ENCODE measurements at regions not wholly inside any gene's neighbourhood (a gene's known extent, or its start where the extent isn't known, plus 50 kb on each side); places are given as distances from the start of the nearest gene placed in this dataset.

DNA sequence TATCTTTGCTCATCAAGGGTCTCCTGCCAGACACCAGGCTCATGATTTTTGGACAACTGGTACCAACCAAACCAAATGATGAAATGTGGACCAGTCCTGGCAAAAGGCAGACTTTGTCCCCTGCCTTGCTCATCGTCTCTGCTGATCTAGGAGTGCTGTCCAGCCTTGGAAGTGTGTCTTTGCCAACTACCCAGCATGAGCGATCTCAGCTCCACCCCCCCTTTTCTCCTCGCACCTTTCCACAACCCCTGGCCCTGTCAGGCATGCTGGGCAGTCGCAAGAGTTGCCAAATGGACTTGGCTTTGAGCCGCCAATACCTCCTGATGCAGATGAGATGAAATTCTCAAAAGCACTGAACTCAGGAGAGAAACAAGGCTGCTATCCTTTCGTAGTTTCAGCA is 174.3 kb downstream of the KCNA5 start:
- no peak for DNase-seq (ENCODE audit: low read depth, low spot score)
- Histone ChIP-seq H3K4me3 (ENCODE audit: low read depth, low read length) (no peak overlapping the region), H3K27ac (ENCODE audit: low read depth, low read length) (no peak overlapping the region), H3K27me3 (ENCODE audit: control insufficient read depth, insufficient read depth, low read length) (peaks cover 6% of the 10 kb centered on the region), H3K9me3 (ENCODE audit: control insufficient read depth, insufficient read depth, low read length) (no peaks in the 10 kb centered on the region)
- TF ChIP-seq, protein P1, sequence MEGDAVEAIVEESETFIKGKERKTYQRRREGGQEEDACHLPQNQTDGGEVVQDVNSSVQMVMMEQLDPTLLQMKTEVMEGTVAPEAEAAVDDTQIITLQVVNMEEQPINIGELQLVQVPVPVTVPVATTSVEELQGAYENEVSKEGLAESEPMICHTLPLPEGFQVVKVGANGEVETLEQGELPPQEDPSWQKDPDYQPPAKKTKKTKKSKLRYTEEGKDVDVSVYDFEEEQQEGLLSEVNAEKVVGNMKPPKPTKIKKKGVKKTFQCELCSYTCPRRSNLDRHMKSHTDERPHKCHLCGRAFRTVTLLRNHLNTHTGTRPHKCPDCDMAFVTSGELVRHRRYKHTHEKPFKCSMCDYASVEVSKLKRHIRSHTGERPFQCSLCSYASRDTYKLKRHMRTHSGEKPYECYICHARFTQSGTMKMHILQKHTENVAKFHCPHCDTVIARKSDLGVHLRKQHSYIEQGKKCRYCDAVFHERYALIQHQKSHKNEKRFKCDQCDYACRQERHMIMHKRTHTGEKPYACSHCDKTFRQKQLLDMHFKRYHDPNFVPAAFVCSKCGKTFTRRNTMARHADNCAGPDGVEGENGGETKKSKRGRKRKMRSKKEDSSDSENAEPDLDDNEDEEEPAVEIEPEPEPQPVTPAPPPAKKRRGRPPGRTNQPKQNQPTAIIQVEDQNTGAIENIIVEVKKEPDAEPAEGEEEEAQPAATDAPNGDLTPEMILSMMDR (IDR thresholded peaks at IDR 0.05; ENCODE audit: low read depth, low read length): no peak
- ChIA-PET POLR2A (no interaction called here), CTCF (no interaction called here)

DNA sequence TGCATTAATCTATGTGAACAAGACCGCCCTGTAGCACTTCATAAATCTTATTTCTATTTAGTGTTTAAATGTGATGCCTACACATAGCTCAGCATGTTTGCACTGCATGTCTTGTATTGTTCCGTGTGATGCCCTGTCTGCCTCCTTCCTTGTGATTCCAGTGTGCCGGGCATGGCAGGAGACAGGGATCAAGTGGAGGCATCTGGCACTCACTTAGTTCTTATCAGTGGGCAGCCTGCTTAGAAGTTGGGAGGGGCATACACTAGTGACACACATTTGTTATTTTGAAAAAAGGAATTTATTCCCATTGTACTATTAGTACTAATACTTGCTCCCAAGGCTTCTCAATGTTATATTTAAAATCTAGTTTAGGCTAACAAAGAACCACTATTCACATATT is 176.4 kb downstream of the KCNA5 start:
- ChIA-PET POLR2A (no interaction called here), CTCF (no interaction called here)
- TF ChIP-seq, protein P1 (IDR thresholded peaks at IDR 0.05; ENCODE audit: low read depth, low read length): no peak
- Histone ChIP-seq H3K9me3 (ENCODE audit: control insufficient read depth, insufficient read depth, low read length) (no peaks in the 10 kb centered on the region), H3K27me3 (ENCODE audit: control insufficient read depth, insufficient read depth, low read length) (peaks cover 6% of the 10 kb centered on the region), H3K4me3 (ENCODE audit: low read depth, low read length) (no peak overlapping the region), H3K27ac (ENCODE audit: low read depth, low read length) (no peak overlapping the region)
- no peak for DNase-seq (ENCODE audit: low read depth, low spot score)

DNA sequence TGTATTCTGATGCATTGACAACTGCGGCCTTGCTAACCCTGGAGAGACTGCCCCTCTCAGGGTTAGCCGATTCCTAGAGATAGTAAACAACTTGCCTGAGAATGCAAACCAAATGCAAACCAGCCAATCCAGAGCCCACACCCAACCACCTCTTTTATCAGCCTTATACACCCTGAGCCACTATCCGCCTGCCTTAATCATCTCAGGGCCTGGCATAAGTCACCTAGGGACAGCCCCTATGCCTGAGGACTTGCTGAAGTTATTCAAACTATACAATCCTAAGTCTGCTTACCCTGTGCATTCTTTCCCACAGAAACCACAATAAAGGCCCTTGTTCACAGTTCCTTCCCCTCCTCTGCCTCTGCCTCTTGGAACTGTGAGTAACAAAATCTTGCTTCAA is 177.2 kb downstream of the KCNA5 start:
- ChIA-PET POLR2A (no interaction called here), CTCF (no interaction called here)
- TF ChIP-seq, protein P1 (IDR thresholded peaks at IDR 0.05; ENCODE audit: low read depth, low read length): no peak
- Histone ChIP-seq H3K4me3 (ENCODE audit: low read depth, low read length) (no peak overlapping the region), H3K27ac (ENCODE audit: low read depth, low read length) (no peak overlapping the region), H3K27me3 (ENCODE audit: control insufficient read depth, insufficient read depth, low read length) (peaks cover 6% of the 10 kb centered on the region), H3K9me3 (ENCODE audit: control insufficient read depth, insufficient read depth, low read length) (no peaks in the 10 kb centered on the region)
- DNase-seq (ENCODE audit: low read depth, low spot score): no peak

DNA sequence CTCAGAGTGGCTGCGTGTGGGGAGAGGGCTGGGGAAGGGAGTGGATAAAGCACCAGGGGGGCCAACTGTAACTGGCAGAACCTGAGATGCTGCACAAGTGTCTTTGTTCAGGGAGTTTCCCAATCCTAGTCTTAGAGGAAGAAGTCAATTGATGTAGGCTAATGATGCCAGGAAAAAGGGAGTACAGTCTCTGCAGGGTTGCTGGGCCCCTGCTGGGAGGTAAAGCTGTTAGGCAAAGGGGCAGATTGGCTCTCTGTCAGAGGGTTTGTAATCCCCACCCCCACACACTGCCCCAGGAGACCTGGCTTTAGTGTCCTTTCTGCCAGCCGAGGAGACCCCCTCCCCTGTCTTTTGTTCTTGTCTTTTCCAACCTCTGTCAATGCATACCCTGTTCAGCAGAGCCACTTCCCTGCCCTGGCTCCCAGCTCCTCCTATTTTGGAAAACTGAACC is 178.4 kb downstream of the KCNA5 start:
- Histone ChIP-seq H3K9me3 (ENCODE audit: control insufficient read depth, insufficient read depth, low read length) (no peaks in the 10 kb centered on the region), H3K4me3 (ENCODE audit: low read depth, low read length) (no peak overlapping the region), H3K27ac (ENCODE audit: low read depth, low read length) (no peak overlapping the region), H3K27me3 (ENCODE audit: control insufficient read depth, insufficient read depth, low read length) (peaks cover 8% of the 10 kb centered on the region)
- CTCF ChIA-PET: no interaction called here
- DNase-seq (ENCODE audit: low read depth, low spot score): no peak
- POLR2A ChIA-PET: no interaction called here
- TF ChIP-seq, protein P1 (IDR thresholded peaks at IDR 0.05; ENCODE audit: low read depth, low read length): no peak

DNA sequence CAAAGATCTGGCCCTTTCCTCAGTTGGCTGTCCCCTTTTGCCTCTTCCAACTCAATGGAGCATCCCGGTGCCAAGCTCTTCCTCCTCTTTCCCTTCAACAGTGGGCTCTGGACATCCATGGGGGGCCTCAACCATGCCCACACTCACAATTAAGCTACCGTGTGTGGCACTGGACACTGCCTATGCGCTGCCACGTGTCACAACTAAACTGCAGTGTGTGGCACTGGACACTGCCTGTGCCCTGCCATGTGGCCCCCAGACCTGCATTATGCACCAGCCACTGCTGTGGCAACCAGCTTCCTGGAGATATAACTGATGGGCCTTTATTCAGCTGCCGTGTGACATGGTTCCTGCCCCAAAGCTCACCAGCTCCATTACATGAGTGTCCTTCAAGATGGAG is 179.1 kb downstream of the KCNA5 start:
- H3K27ac ChIP-seq (ENCODE audit: low read depth, low read length): no peak overlapping the region
- ChIA-PET POLR2A (no interaction called here), CTCF (no interaction called here)
- TF ChIP-seq, protein P1 (IDR thresholded peaks at IDR 0.05; ENCODE audit: low read depth, low read length): no peak
- no peaks in the 10 kb centered on the region for H3K9me3 ChIP-seq (ENCODE audit: control insufficient read depth, insufficient read depth, low read length)
- peaks cover 7% of the 10 kb centered on the region for H3K27me3 ChIP-seq (ENCODE audit: control insufficient read depth, insufficient read depth, low read length)
- no peak for DNase-seq (ENCODE audit: low read depth, low spot score)
- H3K4me3 ChIP-seq (ENCODE audit: low read depth, low read length): no peak overlapping the region
